K562 (cell line): ENCODE measurements at regions not wholly inside any gene's neighbourhood (a gene's known extent, or its start where the extent isn't known, plus 50 kb on each side); places are given as distances from the start of the nearest gene placed in this dataset.

Experiments
- ATAC-seq: fragments of 200-7000 bp; cut with Tn5 transposase; 3 replicates; pipeline ENCODE4 v1.9.1; 2020; ENCODE audit warnings: moderate library complexity
- BruUV-seq: library from RNA; stranded (reverse); fragments of 400-500 nt; replicated peaks from 2 replicates; lab custom pipeline; 2021; lab: Mats Ljungman, UMichigan
- CTCF ChIA-PET: fragments of 300-600 bp; formaldehyde crosslinking; extraction: SDS; loops from one replicate; lab custom pipeline; 2021; ENCODE audit warnings: low intra/inter-chr PET ratio; lab: Yijun Ruan, JAX
- POLR2A ChIA-PET: fragments of 300-600, 350-650 bp; sonication (Branson Sonifier 250); formaldehyde crosslinking; extraction: SDS; loops from one replicate; lab custom pipeline; 2021; ENCODE audit warnings: antibody characterized with exemption, inconsistent platforms; lab: Yijun Ruan, JAX
- DNase-seq, 4 experiments: peaks; one replicate each; pipeline versions ENCODE4 v3.0.0 to v3.0.0-alpha.2; 2011 to 2018; ENCODE audit warnings: low spot score in 3 of 4, mixed read lengths in 3 of 4; ENCODE audit errors: extremely low read depth in 1 of 4
- FAIRE-seq: peaks from 2 replicates; lab custom pipeline; 2011; peaks lifted over from hg19 to GRCh38; lab: Jason Lieb, UNC
- H2AFZ ChIP-seq: 2 replicates; pipeline ENCODE4 v1.6.0; 2011; ENCODE audit warnings: low read depth, low read length, control low read depth, inconsistent platforms
- H3K27ac ChIP-seq: fragments of 200-600 bp; 3 replicates; pipeline ENCODE4 v1.8.0; 2011; ENCODE audit warnings: low read depth, mild to moderate bottlenecking, control low read depth, inconsistent platforms, low read length, moderate library complexity, mixed read lengths; ENCODE audit errors: extremely low read depth
- H3K27me3 ChIP-seq, 2 experiments: fragments of 300-600 bp in 1 of 2; 2 replicates in 1 of 2; 3 replicates in 1 of 2; pipeline versions ENCODE4 v1.6.0 to v1.8.0; 2011; ENCODE audit warnings: inconsistent platforms in 2 of 2, low read length in 2 of 2, mild to moderate bottlenecking in 1 of 2, mixed read lengths in 1 of 2, moderate library complexity in 1 of 2; ENCODE audit not compliant: control insufficient read depth in 2 of 2, insufficient read depth in 2 of 2
- H3K36me3 ChIP-seq: fragments of 300-600 bp; 3 replicates; pipeline ENCODE4 v1.8.0; 2011; ENCODE audit warnings: mild to moderate bottlenecking, low read length, inconsistent platforms; ENCODE audit not compliant: control insufficient read depth, insufficient read depth
- H3K4me1 ChIP-seq, 2 experiments: fragments of 200-600 bp in 1 of 2; replicated peaks in 1 of 2; 2 replicates in 1 of 2; 3 replicates in 1 of 2; pipeline versions ENCODE4 v1.5.1 to v1.8.0; 2011; ENCODE audit warnings: inconsistent platforms in 2 of 2, low read length in 2 of 2, mild to moderate bottlenecking in 1 of 2, mixed read lengths in 1 of 2, moderate library complexity in 1 of 2; ENCODE audit not compliant: control insufficient read depth in 2 of 2, insufficient read depth in 2 of 2
- H3K4me2 ChIP-seq: 2 replicates; pipeline ENCODE4 v1.6.1; 2011; ENCODE audit warnings: low read length, control low read depth, inconsistent platforms, mixed read lengths; ENCODE audit not compliant: insufficient read depth
- H3K4me3 ChIP-seq: fragments of 200-600 bp; sonication (generic), shearing (Covaris generic); 2 replicates; pipeline ENCODE4 v1.5.1; 2016; ENCODE audit warnings: control low read depth, inconsistent platforms
- H3K79me2 ChIP-seq: fragments of 200-600 bp; 3 replicates; pipeline ENCODE4 v1.8.0; 2011; ENCODE audit warnings: low read length, inconsistent platforms; ENCODE audit not compliant: control insufficient read depth, insufficient read depth
- H3K9ac ChIP-seq, 2 experiments: 2 replicates each; pipeline versions ENCODE4 v1.6.0 to v1.6.1; 2011; ENCODE audit warnings: low read depth in 2 of 2, low read length in 2 of 2, control low read depth in 1 of 2, inconsistent platforms in 1 of 2, mild to moderate bottlenecking in 1 of 2, mixed read lengths in 1 of 2; ENCODE audit not compliant: insufficient read depth in 1 of 2
- H3K9me1 ChIP-seq: one replicate; pipeline ENCODE4 v1.6.0; 2011; ENCODE audit warnings: inconsistent platforms, mild to moderate bottlenecking, low read length, moderate library complexity; ENCODE audit not compliant: control insufficient read depth, insufficient read depth
- H3K9me3 ChIP-seq: replicated peaks from 2 replicates; pipeline ENCODE4 v1.5.1; 2011; ENCODE audit warnings: low read depth, low read length, inconsistent platforms; ENCODE audit not compliant: control insufficient read depth, insufficient read depth
- H4K20me1 ChIP-seq: replicated peaks from 2 replicates; pipeline ENCODE4 v1.6.1; 2011; ENCODE audit warnings: low read length, inconsistent platforms, mixed read lengths; ENCODE audit not compliant: control insufficient read depth, insufficient read depth
- ESRRB ChIP-seq: fragments of 250-450 bp; sonication (Bioruptor Pico); IDR thresholded peaks from 2 replicates; pipeline ENCODE4 v1.5.0; 2020; ENCODE audit warnings: mild to moderate bottlenecking, moderate library complexity, borderline replicate concordance
- GTF2E2 ChIP-seq: fragments of 200-800 bp; sonication (Bioruptor generic); IDR thresholded peaks from 2 replicates; pipeline ENCODE4 v1.6.1; 2016; ENCODE audit warnings: missing genetic modification characterization, missing compliant biosample characterization
- RREB1 ChIP-seq: fragments of 250-450 bp; sonication (Bioruptor Pico); IDR thresholded peaks from 2 replicates; pipeline ENCODE4 v1.4.0; 2020
- TFAP4 ChIP-seq: sonication (generic); formaldehyde crosslinking; IDR thresholded peaks from 2 replicates; pipeline ENCODE4 v1.8.0; 2022; ENCODE audit warnings: missing genetic modification reagents, mild to moderate bottlenecking, moderate library complexity, borderline replicate concordance
- ZBTB5 ChIP-seq: fragments of 450-650 bp; IDR thresholded peaks from 2 replicates; pipeline ENCODE4 v1.6.1; 2017; ENCODE audit warnings: antibody characterized with exemption
- ZNF316 ChIP-seq: fragments of 450-650 bp; IDR thresholded peaks from 2 replicates; pipeline ENCODE4 v1.6.1; 2016
- ZNF589 ChIP-seq: fragments of 200-800 bp; sonication (Bioruptor generic); IDR thresholded peaks from 2 replicates; pipeline ENCODE4 v1.6.1; 2016; ENCODE audit warnings: low read depth, missing genetic modification characterization, missing compliant biosample characterization
- ZNF655 ChIP-seq: fragments of 250-450 bp; sonication (Bioruptor Pico); IDR thresholded peaks from 2 replicates; pipeline ENCODE4 v1.5.0; 2021
- ZNF695 ChIP-seq: fragments of 450-650 bp; formaldehyde crosslinking; IDR thresholded peaks from 2 replicates; pipeline ENCODE4 v1.4.0; 2020; ENCODE audit warnings: mild to moderate bottlenecking, moderate library complexity
- WGBS: fragments of 100-300 bp; shearing (Covaris generic); methylation state at CpG from one replicate; pipeline ENCODE4 v1.1.6; 2016; ENCODE audit warnings: low coverage, mixed read lengths; ENCODE audit not compliant: insufficient coverage; ENCODE audit errors: missing lambda C conversion rate; 5-methylcytosine and 5-hydroxymethylcytosine counted together
- in situ Hi-C: fragments of 300-500 bp; cut with MboI; formaldehyde crosslinking; loops from 4 replicates; pipeline ENCODE4 v1.15.0; 2018; ENCODE audit warnings: inconsistent platforms, mixed read lengths
- intact Hi-C: fragments of 100-400 bp; cut with micrococcal nuclease; formaldehyde crosslinking; loops from 2 replicates; pipeline ENCODE4 v1.14.2; 2022

DNA sequence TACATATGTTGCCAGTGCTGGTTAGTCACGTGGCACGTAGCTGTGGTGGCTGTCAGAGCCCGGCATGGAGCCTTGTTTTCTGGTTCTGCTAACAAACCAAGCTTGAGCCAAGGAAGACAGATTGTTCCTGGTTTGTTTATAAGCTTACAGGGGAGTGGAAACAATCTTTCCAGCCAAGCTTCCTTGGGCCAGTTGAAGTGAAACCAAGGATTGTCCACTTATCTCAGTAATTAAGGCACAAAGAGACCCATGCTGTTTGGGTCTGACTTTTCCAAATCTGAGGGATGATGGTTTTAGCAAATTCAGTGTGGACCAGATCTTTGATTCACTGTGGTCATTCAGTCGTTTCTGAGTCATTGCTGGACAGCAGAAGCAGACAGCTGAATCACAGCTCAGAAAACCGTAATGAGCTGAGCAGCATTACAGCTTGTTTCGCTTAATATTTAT, 297.3 kb upstream of the COBL start:
- no peak overlapping the region for H3K9ac ChIP-seq
- no peak for ATAC-seq
- H3K9me3 ChIP-seq: no peaks in the 10 kb centered on the region
- CTCF ChIA-PET: no interaction called here
- FAIRE-seq: no peak
- H4K20me1 ChIP-seq: no peaks in the 10 kb centered on the region
- H3K79me2 ChIP-seq: no peaks in the 10 kb centered on the region
- intact Hi-C loops (no loop called here), in situ Hi-C loops (no loop called here)
- 0% methylated on average over 6 of the region's 6 CpGs for WGBS
- no peak for DNase-seq
- H3K27me3 ChIP-seq: no peaks in the 10 kb centered on the region
- no peak overlapping the region for H2AFZ ChIP-seq
- H3K27ac ChIP-seq: no peak overlapping the region
- H3K9me1 ChIP-seq: no peaks in the 10 kb centered on the region
- H3K4me1 ChIP-seq: no peaks in the 10 kb centered on the region
- H3K36me3 ChIP-seq: no peaks in the 10 kb centered on the region
- no peak overlapping the region for H3K4me2 ChIP-seq
- BruUV-seq: no TSS peak
- POLR2A ChIA-PET: interaction anchor here (0.6 kb wide), 1 partner anchor 96 kb away, joined by 3 read pairs; no protein-coding TSS in a partner anchor
- no peak overlapping the region for H3K4me3 ChIP-seq
- TF ChIP-seq GTF2E2 (tag) (no peak), ZNF655 (CRISPR knock-in tag) (no peak), TFAP4 (CRISPR knock-in tag) (no peak), RREB1 (CRISPR knock-in tag) (no peak), ZBTB5 (no peak), ZNF589 (CRISPR knock-in tag) (no peak), ZNF316 (no peak), ZNF695 (CRISPR knock-in tag) (no peak), ESRRB (CRISPR knock-in tag) (no peak)
